ENCODE measurements at regions not wholly inside any gene's neighbourhood (a gene's known extent, or its start where the extent isn't known, plus 50 kb on each side); places are given as distances from the start of the nearest gene placed in this dataset.
"Not testable (repeated sequence)": the region's sequence is repeated elsewhere in the genome, so short reads cannot be mapped to it uniquely, and the experiment has no call there.

DNA sequence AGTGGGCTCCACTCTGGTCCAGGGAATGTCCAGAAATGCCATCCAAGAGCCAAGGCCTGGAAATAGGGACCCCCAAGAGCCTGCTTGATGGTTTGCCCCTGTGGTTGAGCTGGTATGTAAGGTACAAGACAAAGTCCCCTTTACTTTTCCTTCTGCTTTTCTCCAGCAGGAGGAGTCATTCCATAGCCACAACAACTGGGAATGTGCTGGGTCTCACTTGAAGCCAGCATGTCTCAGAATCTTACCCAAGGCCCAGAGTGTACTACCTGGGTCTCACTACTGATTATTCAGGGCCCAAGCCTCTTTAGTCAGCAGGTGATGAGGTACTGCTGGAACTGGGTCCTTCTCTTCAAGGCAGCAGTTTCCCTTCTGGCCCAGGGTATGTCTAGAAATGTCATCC, 62.1 kb upstream of the CD55 start:
- H3K4me3 Mint-ChIP-seq = no peak overlapping the region
- H3K36me3 Mint-ChIP-seq (ENCODE audit: low read depth) = no peaks in the 10 kb centered on the region
- H3K4me1 Mint-ChIP-seq = no peaks in the 10 kb centered on the region
- TF ChIP-seq, protein P1, sequence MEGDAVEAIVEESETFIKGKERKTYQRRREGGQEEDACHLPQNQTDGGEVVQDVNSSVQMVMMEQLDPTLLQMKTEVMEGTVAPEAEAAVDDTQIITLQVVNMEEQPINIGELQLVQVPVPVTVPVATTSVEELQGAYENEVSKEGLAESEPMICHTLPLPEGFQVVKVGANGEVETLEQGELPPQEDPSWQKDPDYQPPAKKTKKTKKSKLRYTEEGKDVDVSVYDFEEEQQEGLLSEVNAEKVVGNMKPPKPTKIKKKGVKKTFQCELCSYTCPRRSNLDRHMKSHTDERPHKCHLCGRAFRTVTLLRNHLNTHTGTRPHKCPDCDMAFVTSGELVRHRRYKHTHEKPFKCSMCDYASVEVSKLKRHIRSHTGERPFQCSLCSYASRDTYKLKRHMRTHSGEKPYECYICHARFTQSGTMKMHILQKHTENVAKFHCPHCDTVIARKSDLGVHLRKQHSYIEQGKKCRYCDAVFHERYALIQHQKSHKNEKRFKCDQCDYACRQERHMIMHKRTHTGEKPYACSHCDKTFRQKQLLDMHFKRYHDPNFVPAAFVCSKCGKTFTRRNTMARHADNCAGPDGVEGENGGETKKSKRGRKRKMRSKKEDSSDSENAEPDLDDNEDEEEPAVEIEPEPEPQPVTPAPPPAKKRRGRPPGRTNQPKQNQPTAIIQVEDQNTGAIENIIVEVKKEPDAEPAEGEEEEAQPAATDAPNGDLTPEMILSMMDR (conservative IDR thresholded peaks at IDR 0.05) = no peak
- no peak for DNase-seq (ENCODE audit: low read depth, low spot score)
- no peaks in the 10 kb centered on the region for H3K27me3 Mint-ChIP-seq (ENCODE audit: low read depth)
- peaks cover 9% of the 10 kb centered on the region for H3K9me3 Mint-ChIP-seq
- no peak overlapping the region for H3K27ac Mint-ChIP-seq (ENCODE audit: unreplicated experiment)

DNA sequence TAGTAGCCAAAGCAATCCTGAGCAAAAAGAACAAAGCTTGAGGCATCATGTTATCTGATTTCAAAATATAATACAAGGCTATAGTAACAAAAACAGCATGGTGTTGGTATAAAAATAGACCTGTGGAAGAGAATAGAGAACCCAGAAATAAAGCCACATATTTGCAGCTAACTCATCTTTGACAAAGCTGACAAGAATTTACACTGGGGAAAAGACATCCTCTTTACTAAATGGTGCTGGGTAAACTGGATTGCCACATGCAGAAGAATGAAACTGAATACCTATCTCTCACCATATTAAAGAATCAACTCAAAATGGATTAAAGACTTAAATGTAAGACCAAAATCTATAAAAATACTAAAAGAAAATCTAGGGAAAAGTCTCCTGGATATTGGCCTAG, 59.5 kb upstream of the CD55 start:
- DNase-seq (ENCODE audit: low read depth, low spot score) = no peak
- TF ChIP-seq, protein P1 (conservative IDR thresholded peaks at IDR 0.05) = no peak
- H3K27ac Mint-ChIP-seq (ENCODE audit: unreplicated experiment) = no peak overlapping the region
- H3K4me3 Mint-ChIP-seq = no peak overlapping the region
- peaks cover 6% of the 10 kb centered on the region for H3K9me3 Mint-ChIP-seq
- no peaks in the 10 kb centered on the region for H3K4me1 Mint-ChIP-seq
- no peaks in the 10 kb centered on the region for H3K36me3 Mint-ChIP-seq (ENCODE audit: low read depth)
- H3K27me3 Mint-ChIP-seq (ENCODE audit: low read depth) = peaks cover 9% of the 10 kb centered on the region

DNA sequence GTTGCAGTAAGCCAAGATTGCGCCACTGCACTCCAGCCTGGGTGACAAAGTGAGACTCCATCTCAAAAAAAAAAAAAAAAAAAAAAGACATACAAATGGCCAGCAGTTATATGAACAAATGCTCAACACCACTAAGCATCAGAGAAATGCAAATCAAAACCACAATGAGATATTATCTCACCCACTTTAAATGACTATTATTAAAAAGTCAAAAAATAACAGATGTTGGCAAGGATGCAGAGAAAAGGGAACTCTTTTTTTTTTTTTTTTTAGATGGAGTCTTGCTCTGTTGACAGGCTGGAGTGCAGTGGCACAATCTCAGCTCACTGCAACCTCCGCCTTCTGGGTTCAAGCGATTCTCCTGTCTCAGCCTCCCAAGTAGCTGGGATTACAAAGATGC, 58.6 kb upstream of the CD55 start:
- not testable (repeated sequence) for DNase-seq (ENCODE audit: low read depth, low spot score); H3K36me3 Mint-ChIP-seq (ENCODE audit: low read depth); H3K27ac Mint-ChIP-seq (ENCODE audit: unreplicated experiment); H3K4me1 Mint-ChIP-seq; H3K4me3 Mint-ChIP-seq; H3K9me3 Mint-ChIP-seq
- H3K27me3 Mint-ChIP-seq (ENCODE audit: low read depth) = peaks cover 14% of the 10 kb centered on the region

DNA sequence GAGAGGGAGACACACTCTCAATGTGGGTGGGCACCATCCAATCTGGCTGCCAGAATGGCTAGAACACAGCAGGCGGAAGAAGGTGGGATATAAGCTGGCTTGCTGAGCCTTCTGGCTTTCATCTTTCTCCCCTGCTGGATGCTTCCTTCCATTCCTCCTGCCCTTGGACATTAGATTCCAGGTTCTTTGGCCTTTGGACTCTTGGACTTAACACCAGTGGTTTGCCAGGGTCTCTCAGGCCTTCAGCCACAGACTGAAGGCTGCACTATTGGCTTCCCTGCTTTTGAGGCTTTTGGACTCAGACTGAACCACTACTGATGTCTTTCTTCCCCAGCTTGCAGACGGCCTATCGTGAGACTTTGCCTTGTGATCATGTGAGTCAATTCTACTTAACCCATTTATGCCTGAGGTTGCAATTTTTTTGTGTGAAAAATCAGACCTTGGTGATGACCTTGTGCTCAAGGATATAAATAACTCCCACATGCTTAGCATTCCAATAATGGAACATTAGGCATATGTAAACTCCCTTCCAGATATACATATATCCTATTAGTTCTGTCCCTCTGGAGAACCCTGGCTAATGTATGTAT, 56.7 kb upstream of the CD55 start:
- H3K4me1 Mint-ChIP-seq = no peaks in the 10 kb centered on the region
- H3K36me3 Mint-ChIP-seq (ENCODE audit: low read depth) = no peaks in the 10 kb centered on the region
- peaks cover 26% of the 10 kb centered on the region for H3K27me3 Mint-ChIP-seq (ENCODE audit: low read depth)
- H3K27ac Mint-ChIP-seq (ENCODE audit: unreplicated experiment) = no peak overlapping the region
- peaks cover 2% of the 10 kb centered on the region for H3K9me3 Mint-ChIP-seq
- H3K4me3 Mint-ChIP-seq = no peak overlapping the region
- DNase-seq (ENCODE audit: low read depth, low spot score) = no peak
- TF ChIP-seq, protein P1 (conservative IDR thresholded peaks at IDR 0.05) = no peak

DNA sequence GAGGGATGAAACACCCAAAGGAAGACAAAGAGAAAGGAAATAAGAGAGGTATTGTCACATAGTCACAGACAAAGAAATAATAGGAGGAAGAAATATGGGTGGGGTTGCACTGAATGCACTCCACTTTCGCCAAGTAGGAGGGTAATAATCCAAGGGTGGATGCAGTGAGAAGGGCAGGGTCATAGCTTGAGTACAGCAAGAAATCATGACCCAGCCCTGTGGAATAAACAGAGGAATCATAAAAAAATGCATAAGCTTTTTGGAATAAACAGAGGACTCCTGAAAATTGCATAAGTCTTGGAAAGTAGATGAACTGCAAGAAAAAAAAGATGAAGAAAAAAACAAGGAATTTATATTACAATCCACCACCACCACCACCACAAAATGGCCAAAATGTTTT, 53.1 kb upstream of the CD55 start:
- peaks cover 7% of the 10 kb centered on the region for H3K9me3 Mint-ChIP-seq
- H3K4me1 Mint-ChIP-seq = no peaks in the 10 kb centered on the region
- H3K36me3 Mint-ChIP-seq (ENCODE audit: low read depth) = no peaks in the 10 kb centered on the region
- peaks cover 34% of the 10 kb centered on the region for H3K27me3 Mint-ChIP-seq (ENCODE audit: low read depth)
- TF ChIP-seq, protein P1 (conservative IDR thresholded peaks at IDR 0.05) = no peak
- H3K27ac Mint-ChIP-seq (ENCODE audit: unreplicated experiment) = no peak overlapping the region
- no peak overlapping the region for H3K4me3 Mint-ChIP-seq
- DNase-seq (ENCODE audit: low read depth, low spot score) = no peak

DNA sequence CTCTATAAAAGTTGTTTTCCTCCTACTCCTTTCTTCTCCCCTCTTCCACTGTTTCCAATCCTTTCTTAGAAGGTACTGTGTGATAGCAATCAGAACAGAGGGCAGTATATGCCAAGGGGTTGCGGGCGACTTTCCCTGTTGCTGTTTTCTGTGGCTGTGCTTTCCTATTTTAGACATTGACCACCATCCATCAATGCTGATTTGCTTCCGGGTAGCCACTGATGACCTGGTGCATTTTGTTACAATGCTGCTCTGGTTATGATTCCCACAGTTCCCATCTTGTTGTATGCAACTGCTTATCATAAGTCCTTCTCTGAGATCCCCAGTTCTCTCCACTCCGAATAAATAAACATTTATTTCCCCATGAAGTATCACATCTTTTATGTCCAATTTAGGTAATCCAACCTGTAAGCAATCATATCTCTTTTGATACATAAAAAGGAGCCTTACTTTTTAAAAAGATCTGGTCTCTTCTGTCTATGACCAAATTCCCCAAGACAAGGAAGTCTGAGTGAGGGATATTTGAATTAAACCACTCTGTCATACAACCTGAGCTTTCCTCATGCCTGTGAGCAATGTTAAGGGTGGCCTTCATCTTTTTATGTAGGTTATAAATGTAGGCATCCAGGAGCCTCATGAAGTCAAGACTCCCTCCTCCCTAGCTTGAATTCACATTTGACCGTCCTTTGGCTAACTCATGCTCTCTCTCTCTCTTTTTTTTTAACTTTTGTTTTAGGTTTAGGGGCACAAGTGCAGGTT, 52.5 kb upstream of the CD55 start:
- H3K4me1 Mint-ChIP-seq = no peaks in the 10 kb centered on the region
- peaks cover 8% of the 10 kb centered on the region for H3K9me3 Mint-ChIP-seq
- H3K27me3 Mint-ChIP-seq (ENCODE audit: low read depth) = peaks cover 38% of the 10 kb centered on the region
- DNase-seq (ENCODE audit: low read depth, low spot score) = no peak
- no peaks in the 10 kb centered on the region for H3K36me3 Mint-ChIP-seq (ENCODE audit: low read depth)
- TF ChIP-seq, protein P1 (conservative IDR thresholded peaks at IDR 0.05) = no peak
- no peak overlapping the region for H3K27ac Mint-ChIP-seq (ENCODE audit: unreplicated experiment)
- no peak overlapping the region for H3K4me3 Mint-ChIP-seq

All from neural crest cell (in vitro differentiated cells).